KBM-7 (cell line): ENCODE measurements at regions not wholly inside any gene's neighbourhood (a gene's known extent, or its start where the extent isn't known, plus 50 kb on each side); places are given as distances from the start of the nearest gene placed in this dataset.
"Not testable (repeated sequence)": the region's sequence is repeated elsewhere in the genome, so short reads cannot be mapped to it uniquely, and the experiment has no call there.

ENCODE experiments used
- DNase-seq: peaks from one replicate; pipeline ENCODE4 v3.0.0-alpha.2; 2015
- in situ Hi-C: fragments of 300-500 bp; cut with MboI; formaldehyde crosslinking; loops from 2 replicates; pipeline ENCODE4 v1.14.3; 2020; ENCODE audit warnings: low sequenced_read_pairs, low pct_unique_long_range_greater_than_20kb, mixed read lengths

DNA sequence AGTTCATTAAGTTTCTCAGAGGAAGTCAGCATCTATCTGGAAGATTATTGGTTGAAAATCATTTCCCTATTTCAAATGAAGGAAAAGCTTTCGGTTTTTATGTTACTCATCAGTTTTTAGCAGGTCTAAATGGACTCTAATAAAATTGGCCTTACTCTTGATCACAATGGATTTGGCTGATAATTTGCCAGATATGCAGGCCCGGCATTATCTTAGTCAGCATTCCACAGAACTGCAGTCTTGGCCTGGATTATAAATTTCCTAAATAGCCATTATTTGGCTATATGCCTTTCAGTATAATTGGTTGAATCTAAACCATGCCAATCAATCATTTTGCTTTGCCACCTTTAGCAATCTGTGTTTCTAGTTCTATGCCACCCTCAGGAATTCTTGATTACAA is 91.7 kb upstream of the KCNQ5 start:
- in situ Hi-C loops, result no loop called here
- no peak for DNase-seq

DNA sequence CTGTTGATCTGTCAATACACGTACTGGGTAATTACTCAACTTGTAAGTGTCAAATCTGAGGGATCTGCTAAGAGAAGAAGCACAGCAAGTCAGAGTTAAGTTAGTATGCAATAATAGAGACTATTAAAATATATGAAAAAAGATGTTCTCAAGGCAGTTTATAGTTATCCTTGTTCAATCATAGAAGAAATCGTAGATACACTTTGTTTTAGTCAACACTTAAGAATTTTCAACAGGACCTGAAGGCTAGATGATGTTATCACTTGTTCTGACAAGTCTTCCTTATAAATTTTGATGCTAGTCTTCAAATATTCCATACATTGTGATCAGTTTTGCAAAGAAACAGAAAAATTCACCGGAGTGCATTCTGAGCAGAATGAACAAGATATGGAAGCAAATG is 91.1 kb upstream of the KCNQ5 start:
- in situ Hi-C loops, result no loop called here
- no peak for DNase-seq

DNA sequence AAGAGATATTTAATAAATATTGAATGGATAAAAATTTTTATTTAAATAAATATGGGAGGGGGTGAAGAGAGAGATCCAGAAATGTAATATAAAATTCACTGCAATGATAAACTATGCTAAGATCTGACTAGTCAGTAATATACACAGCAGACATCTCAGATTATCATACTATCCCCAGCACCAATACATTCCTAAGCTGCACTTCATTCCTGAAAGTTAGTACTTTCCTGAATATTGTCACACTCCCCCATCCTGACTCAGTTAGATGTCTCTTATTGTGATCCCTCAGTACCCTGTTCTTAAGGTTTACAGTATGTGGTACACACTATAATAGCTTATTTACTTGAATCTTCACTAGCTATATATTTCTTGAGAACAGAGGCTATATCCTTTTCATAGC is 88.3 kb upstream of the KCNQ5 start:
- DNase-seq, result no peak
- in situ Hi-C loops, result no loop called here

DNA sequence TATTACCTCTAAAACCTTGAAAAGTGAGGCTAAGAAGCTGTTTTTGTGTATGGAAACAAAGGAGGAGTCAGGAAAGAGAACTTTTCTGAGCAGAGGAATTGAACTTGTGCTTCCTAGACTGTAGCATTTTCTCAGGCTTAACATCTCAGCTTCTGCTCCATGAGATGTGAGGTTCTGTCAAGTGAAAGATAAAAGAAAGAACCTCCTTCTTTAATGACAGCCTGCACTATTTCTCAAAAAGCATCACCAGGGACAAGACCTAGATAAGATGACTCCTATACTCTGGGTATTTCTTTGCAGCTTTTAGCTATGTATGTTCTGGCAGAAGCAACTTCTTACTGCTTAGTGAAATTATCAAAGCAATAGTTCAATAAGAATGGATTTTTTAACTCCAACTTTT is 87.6 kb upstream of the KCNQ5 start:
- no peak for DNase-seq
- in situ Hi-C loops, result no loop called here

GRCh38 chr6:72535124-72535523 is 86.7 kb upstream of the KCNQ5 start:
- no peak for DNase-seq

DNA sequence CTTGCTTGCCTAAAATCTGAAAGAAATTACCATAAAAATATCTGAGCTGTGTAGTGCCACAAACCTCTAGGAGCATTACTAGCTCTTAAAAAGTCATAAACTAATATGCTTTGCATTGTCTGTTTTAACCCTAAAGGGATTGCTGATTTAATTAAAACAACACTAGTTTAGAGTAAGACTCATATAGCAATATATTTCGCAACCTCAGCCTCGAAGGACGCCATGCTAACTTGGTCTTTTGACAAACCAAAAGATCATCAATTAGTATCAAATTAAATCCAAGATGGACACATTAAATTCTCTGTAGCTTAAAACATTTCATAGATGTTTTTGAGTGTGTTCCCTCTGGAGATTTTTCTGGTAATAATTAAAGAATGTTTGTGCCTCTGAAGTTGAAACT is 74.8 kb upstream of the KCNQ5 start:
- DNase-seq, result no peak
- in situ Hi-C loops, result no loop called here

More at GRCh38 chr6:72535124-72535523, 86.7 kb upstream of the KCNQ5 start:
- in situ Hi-C loops, result no loop called here

- in situ Hi-C loops, result no loop called here
- DNase-seq, result no peak
Observed at GRCh38 chr6:72551470-72551869, 70.4 kb upstream of the KCNQ5 start.

DNA sequence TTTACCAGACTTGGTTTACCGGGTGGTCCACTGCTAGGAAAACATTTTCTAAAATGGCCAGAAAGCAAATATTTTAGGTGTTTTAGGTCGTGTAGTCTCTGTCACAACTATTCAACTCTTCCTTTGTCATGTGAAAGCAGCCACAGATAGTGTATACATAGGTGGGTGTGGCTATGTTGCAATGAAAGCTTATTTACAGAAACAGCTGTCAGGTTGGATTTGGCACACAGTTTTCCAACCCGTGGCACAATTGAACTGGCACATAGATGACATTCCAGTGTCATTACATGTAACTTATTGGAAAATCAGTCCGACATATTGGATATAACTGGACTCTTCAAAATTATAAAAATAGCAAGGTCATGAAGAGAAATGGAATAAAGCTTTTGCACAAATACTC is 68.9 kb upstream of the KCNQ5 start:
- DNase-seq, result no peak
- in situ Hi-C loops, result no loop called here

- DNase-seq, result no peak
- in situ Hi-C loops, result no loop called here
Observed at GRCh38 chr6:72553531-72554511, 68.0 kb upstream of the KCNQ5 start.

DNA sequence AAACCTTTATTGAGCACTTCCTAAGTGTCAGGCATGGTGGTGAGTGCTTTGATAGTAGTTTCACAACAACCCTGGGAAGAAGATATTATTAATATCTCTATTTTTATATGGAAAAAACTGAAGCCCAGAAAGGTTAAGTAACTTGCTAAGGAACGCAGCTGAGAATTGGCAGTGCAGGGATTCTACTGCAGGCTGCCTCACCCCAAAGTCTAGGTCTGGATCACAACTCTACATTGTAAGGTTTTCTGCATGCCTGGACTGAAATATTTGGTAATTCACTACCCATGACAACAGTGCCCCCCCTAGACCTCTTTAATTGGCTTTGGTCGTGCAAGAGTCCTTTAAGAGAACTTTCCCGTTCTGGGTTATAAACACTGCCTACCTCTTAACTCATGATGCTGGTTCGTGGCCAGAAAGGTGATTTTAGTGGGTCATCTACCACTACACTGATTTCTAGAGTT is 67.1 kb upstream of the KCNQ5 start:
- no peak for DNase-seq
- in situ Hi-C loops, result no loop called here

DNA sequence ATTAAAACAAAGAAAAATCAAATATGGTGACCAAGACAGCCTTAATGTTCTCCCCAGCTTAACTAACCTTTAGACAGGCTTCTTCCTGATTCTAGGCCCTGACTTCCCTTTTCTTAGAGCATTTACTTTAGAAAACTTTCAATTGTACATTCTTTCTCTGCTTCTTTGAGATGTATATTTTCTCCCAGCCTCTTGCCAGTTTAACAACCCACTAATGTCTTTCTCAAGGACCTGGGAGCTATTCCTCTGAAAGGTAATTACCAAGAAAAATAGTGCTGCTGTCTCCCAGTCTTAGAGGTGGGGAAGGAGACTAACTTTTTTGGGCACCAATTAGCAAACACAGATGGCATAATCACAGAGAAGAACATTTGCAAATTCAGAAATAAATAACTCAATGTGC is 62.8 kb upstream of the KCNQ5 start:
- DNase-seq, result peak; percentile 8
- in situ Hi-C loops, result no loop called here

DNA sequence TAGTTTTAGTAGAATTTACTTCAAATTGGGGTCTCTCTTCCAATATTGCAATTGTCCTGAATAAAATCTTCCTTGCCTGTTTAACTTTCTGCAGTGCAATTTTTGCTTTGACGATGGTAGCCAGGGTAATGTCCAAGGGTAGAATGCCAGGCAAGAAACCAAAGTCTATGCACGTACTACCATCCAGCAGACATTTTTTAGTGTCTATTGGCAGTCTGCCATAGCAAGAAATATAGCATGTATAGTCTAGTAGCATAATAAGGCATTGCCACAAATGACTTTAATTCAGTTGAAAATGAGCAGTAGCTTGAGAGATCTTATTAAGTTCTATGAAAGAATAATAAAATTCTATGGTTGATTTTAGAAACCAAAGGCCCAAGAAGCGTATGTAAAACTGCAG is 62.3 kb upstream of the KCNQ5 start:
- DNase-seq, result no peak
- in situ Hi-C loops, result no loop called here

GRCh38 chr6:72560721-72561593 is 60.9 kb upstream of the KCNQ5 start:
- DNase-seq, result peak; percentile 68
- in situ Hi-C loops, result no loop called here

DNA sequence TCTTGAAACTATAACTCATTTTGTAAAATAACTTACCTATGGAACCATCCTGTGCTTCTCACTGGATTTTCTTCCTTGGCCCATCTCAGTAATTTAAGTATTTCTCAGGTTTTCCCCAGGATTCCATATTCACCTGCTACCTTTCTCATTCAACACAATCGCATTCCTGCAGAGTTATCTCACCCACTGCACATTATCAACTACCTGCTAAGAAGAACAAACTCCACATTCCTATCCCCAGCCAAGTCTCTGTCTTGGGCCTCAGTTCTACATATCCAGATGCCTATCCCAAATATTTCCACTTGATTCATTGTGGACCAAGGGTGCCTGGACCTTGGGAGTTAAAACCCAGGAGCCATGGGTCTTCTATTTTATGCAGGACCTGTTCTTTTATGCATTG is 60.2 kb upstream of the KCNQ5 start:
- in situ Hi-C loops, result no loop called here
- DNase-seq, result no peak

DNA sequence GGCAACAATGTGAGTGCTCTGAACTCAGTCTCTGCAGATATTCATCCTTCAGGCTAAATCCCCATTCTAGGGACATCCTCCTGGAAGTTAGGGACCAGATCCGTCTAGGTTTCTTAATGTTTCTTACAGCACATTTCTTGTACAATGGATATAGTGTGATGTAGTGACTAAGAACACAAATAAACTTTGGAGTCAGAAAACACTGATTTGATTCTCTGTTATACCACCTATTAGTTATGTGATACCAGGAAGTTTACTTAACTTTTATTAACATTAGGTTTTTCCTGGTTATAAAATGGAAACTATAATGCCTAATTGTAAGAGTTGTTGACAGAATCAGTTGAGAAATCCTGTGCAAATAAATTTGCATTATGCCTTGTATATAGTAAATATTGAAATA is 57.6 kb upstream of the KCNQ5 start:
- in situ Hi-C loops, result no loop called here
- no peak for DNase-seq

DNA sequence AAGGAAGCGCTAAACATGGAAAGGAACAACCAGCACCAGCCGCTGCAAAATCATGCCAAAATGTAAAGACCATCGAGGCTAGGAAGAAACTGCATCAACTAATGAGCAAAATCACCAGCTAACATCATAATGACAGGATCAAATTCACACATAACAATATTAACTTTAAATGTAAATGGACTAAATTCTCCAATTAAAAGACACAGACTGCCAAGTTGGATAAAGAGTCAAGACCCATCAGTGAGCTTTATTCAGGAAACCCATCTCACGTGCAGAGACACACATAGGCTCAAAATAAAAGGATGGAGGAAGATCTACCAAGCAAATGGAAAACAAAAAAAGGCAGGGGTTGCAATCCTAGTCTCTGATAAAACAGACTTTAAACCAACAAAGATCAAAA is 49.9 kb upstream of the KCNQ5 start:
- in situ Hi-C loops, DNase-seq: not testable (repeated sequence)
